ENCODE measurements at regions not wholly inside any gene's neighbourhood (a gene's known extent, or its start where the extent isn't known, plus 50 kb on each side); places are given as distances from the start of the nearest gene placed in this dataset.
A peak's percentile ranks its signal among the peaks of the same experiment; 100 is the strongest.

DNA sequence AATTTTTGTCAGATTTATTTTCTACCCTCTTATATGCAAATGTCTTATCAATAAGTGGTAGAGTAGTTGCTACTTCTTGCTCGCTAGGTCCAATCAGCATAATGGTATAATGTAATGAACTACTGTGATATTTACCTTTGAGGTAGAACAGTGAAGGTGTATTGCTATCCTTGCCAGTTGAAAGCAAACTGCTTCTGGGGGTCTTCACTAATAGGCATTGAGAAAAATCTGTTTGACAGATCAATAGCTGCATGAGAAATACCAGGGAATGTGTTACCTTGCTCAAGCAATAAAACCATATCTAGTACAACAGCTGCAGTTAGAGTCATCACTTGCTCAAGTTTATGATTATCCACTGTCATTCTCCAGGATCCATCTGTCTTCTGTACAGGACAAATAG, 50.1 kb upstream of the EFEMP1 start:
- DNase-seq: no peak

DNA sequence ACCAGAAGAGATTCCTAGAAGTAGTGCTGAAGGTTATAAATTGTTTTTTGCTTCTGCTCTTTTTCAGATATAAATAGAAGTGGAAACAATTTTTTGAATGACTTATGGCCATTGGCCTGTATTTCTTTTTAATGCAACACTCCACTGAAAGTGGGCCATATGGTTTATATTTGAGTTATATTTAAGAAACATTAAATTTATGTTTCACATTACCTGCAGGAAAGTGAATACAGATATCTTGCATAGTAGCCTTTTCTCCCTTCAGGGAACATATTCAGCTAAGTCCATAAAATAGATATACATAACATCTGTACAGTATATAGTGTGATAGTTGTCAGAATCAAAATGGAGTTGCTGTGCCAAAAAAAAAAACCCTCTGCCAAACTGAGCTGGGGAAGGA, 53.1 kb upstream of the EFEMP1 start:
- DNase-seq: no peak

DNA sequence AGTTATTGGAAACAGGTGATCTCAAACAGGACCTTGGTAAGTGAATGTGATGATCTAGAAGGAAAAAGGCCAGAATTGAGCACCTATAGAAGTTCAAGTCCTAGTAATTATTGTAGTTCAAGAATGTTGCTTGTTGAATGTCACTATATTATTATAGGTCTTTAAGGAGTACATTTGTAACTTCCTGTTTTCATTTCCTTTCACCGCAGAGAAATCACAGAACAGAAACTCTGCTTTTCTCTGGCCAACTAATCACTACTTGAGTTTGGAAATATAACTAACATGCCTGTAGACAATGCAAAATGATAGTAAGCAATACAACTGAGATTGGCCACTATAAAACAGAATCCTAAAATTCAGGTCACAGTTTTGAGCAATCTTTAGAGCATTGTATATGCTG, 61.8 kb upstream of the EFEMP1 start:
- no peak for DNase-seq

- no peak for DNase-seq
These were observed 62.4 kb upstream of the EFEMP1 start for GRCh38 chr2:55986001-55986400.

DNA sequence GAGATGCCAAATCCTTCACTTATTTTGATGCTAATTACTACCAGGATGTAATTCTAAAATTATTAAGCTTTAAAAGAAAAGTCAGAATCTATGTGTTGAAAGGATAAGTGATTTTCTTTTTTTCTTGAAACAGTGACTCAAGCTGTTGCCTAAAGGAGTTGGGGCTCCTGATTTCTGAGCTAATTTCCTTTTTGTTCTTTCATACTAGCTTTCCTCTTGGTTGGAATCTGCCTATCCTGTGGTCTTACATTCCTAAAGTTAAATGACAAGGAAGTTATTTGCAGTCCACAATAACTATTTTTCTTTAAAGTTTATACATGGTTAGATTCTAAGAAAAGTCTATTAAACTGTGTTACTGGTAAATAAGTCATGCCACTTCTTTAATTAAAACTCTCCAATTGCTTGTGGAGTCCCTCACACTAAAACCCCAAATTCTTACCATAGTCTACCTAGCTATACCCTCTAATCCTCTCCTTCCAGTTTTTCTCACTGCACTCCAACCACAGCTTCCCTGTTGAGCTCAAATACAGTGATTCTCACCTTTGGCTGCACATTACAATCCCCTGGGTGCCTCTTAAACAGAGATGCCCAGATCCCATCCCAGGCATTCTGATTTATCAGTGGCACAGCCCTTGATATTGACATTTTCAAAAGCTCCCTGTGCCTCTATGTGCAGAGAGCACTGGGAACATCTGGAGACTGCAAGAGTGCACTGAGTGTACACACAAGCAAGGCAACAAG, 63.3 kb upstream of the EFEMP1 start:
- no peak for DNase-seq

GRCh38 chr2:55989405-55989804, 65.8 kb upstream of the EFEMP1 start:
- no peak for DNase-seq

GRCh38 chr2:55992455-55992854, 68.9 kb upstream of the EFEMP1 start:
- no peak for DNase-seq

DNA sequence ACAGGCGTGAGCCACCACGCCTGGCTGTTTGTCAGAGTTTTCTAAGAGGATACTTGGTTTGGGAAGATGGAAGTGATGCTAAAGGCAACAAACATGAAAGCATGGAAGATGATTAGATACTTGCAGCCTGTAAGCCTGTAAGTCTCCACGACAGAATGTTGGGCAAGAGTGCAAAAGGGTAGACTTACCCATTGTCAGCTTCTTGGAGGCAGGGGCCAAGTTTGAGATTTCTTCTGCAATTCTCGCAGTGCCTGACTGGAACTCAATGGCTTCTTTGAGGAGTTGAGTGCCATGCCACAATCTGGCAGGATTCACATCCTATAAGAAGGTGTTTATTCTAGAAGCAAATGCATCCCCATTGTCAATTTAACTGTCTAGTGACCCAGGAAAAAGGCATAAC, 70.1 kb upstream of the EFEMP1 start:
- no peak for DNase-seq

- DNase-seq: no peak
These were observed 71.6 kb upstream of the EFEMP1 start for GRCh38 chr2:55995211-55995610.

DNA sequence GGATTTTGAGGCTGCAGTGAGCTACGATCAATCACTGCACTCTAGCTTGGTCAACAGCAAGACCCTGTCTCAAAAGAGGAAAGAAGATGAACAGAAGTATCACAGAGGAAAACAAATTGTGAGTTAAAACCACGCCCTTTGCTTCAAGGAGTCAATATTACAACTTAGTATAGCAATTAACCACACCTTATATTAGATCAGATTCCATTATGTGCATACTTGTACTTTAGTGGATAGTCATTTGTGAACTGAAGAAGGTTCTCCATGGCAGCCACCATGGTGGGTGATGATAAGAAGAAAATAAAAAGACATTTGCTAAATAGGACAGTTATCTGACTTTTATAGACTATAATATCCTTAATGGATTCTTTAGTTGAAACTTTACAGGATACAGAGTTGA, 72.3 kb upstream of the EFEMP1 start:
- no peak for DNase-seq

GRCh38 chr2:55999231-55999630, 75.6 kb upstream of the EFEMP1 start:
- DNase-seq: no peak

DNA sequence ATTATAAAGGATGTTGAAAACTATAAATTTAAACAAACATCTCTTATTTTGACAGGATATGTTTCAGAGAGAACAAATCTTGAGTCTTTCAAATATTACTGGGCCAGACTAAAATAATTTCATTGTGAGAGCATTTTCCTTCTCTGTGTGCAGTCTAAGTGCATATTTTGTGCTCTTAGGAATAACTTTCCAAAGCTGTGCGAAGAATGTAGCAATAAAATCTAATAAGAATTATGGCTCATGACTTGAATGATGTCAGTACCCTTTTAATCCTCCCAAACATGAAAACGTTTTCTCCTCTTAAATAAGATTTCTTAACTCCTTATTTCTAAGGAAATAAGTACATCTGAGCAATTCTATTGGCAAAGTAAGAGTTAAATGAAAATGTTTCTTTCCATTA, 76.2 kb upstream of the EFEMP1 start:
- no peak for DNase-seq

GRCh38 chr2:56001947-56002346, 78.4 kb upstream of the EFEMP1 start:
- DNase-seq: no peak

GRCh38 chr2:56008661-56009431, 85.3 kb upstream of the EFEMP1 start:
- peak; percentile 41 for DNase-seq

- no peak for DNase-seq
These were observed 86.3 kb upstream of the EFEMP1 start for GRCh38 chr2:56009758-56010458.

DNA sequence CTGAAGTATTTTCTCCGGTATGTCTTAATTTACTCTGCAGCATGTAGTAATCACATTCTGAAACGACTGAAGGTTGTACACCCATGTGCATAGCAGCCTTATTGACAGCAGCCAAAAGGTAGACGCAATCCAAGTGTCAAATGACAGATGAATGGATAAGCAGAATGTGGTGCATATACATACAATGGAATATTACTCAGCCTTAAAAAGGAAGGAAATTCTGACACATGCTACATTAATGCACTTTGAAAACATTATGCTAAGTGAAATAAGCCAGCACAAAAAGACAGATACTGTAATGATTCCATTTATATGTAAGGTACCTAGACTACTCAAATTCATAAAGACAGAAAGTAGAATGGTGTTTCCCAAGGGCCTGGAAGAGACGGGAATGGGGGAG, 88.0 kb upstream of the EFEMP1 start:
- DNase-seq: no peak

DNA sequence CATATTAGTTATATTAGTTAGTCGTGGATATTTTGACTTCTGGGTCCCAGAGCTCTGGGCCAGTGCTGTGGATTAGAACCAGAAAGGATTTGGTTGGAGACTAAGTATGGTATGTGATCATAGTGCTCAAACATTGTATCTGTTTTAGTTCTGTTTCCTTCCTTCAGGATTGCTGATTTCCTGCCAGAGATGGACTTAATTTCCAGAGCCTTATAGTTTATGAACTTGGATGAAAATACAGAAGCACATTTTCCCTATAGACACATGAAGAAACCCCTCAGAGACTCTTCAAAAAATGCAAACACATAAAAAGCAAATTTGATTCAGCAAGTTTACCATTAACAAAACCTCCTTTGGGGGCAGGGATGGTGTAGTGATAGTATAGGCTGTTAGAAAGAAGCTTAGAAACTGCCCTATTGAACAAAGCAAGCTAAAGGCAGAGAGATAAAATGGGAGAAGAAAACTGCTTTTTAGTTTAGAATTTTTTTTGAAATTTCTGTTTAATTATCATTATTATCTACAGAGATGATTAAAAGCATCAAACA, 88.7 kb upstream of the EFEMP1 start:
- DNase-seq: no peak

DNA sequence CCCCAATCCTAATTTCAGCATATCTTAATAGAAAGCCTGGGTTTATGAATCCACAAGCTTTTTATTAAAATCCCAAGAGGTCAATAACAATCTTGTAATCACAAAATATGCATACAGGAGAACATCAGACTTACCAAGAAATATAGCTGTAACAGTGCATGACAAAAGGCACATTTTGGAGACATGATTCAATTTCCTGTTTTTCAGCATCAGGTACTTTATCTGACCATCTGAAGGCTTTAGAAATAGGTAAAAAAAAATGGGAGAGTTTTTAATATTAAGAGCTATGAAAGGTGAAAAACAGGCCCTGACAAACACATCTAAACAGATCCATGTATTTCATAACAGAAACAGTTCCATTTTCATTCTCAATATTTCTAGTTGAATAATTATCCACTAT, 89.9 kb upstream of the EFEMP1 start:
- DNase-seq: no peak

GRCh38 chr2:56014046-56014730, 90.6 kb upstream of the EFEMP1 start:
- no peak for DNase-seq

GRCh38 chr2:56015711-56016115, 92.1 kb upstream of the EFEMP1 start:
- no peak for DNase-seq

DNA sequence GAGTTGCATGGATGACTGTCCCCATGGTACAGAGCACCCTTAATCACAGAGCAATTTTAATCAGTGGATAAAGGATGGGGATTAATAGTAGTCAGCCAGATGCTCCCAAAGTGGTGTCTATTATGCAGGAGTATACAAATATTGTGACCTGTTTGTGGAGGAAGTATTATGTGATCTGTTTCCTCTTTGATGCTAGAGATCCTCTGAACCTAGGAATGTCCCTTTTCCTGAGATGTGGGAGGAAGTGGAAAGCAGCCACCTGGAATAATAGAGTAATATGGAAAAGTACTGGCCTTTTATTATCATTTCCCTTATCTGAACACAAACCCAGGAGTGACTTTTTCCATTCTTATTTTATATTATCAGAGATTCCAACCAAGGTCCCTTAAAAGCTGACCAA, 94.2 kb upstream of the EFEMP1 start:
- DNase-seq: no peak

DNA sequence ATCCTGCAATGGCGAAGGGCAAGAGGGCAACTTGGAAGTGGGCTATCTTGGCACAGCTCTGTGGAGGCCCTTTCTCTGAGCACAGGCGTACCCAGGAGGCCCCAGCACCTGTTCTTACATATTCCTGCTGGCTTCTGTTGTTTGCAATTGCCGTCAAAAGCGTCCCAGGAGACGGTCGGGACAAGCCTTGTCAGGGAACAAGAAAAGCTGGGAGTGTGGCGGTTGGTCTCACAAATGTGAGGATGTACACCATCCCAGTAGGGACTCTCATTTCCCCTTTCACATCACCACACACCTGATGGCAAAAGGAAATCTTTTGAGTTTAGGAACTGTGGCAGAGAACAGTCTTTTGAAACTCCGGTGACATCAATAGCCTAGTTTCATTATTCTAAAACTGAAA, 94.7 kb upstream of the EFEMP1 start:
- no peak for DNase-seq

DNA sequence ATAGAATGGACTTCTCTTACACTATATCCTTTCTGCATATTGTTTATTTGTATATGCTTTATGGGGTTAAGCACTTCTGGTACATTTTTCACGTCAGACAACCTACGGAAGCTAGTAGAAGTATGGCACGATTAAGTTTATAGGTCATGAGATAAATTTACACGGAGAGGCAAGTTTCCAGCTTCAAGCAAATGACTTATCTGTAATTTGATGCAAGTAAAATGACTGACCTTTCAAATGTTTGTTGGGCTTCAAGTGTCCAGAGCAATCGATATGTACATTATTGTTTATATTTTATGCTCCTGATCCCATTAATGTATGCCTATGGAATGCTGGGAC, 97.5 kb upstream of the EFEMP1 start:
- no peak for DNase-seq
